ENCODE measurements at regions not wholly inside any gene's neighbourhood (a gene's known extent, or its start where the extent isn't known, plus 50 kb on each side); places are given as distances from the start of the nearest gene placed in this dataset.

DNA sequence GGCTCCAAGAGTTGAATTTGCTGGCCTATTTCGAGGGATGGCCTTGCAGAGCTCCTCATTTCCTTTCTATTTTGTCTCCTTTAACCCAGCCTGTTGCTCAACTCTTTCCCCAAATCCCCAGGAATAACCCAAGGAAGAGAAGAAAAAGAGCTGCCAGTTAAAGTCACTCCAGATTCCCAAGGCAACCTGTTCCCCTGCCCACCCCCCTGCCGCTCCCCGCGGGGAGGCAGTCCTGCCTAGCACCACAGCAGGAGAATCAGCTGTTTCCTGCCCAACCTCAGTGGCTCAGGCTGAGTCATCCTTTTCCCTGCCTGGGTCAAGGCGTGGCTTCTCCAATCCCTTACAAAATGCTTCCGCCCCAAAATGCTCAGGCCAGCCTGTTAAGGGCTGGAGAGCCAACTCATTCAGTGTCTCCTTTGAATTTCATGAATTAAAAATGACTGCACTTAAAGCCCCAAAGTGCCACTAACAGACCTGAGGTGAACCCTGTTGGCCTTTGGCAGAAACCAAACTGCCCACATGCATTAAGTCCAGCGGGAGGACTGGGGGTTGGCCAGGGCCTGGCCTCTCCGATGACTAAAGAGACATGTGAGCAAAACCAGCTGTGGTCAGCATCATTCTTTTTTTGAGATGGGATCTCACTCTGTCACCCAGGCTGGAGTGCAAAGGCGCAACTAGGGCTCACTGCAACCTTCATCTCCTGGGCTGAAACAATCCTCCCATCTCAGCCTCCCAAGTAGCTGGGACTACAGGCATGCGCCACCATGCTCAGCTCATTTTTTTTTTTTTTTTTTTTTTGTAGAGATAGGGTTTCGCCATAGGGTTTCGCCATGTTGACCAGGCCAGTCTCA, 83.2 kb upstream of the KIF5B start:
- TF ChIP-seq CTCF (IDR thresholded peaks at IDR 0.05; ENCODE audit: poor library complexity), result no peak
- no peak for TF ChIP-seq EZH2phosphoT487 (IDR thresholded peaks at IDR 0.05; ENCODE audit: low read depth, severe bottlenecking, unreplicated experiment)
- TF ChIP-seq EZH2 (IDR thresholded peaks at IDR 0.05; ENCODE audit: borderline replicate concordance), result no peak
